ENCODE measurements at regions not wholly inside any gene's neighbourhood (a gene's known extent, or its start where the extent isn't known, plus 50 kb on each side); places are given as distances from the start of the nearest gene placed in this dataset.

GRCh38 chr6:153437193-153437592 is 306.1 kb upstream of the RGS17 start (continued):
- TF ChIP-seq ZBTB2 (IDR thresholded peaks at IDR 0.05) (no peak), GTF2B (IDR thresholded peaks at IDR 0.05; ENCODE audit: extremely low read depth, insufficient read length) (no peak), ZNF316 (IDR thresholded peaks at IDR 0.05) (no peak), ADNP (tag; IDR thresholded peaks at IDR 0.05) (no peak), ARID4B (CRISPR knock-in tag; IDR thresholded peaks at IDR 0.05) (no peak), PBX2 (CRISPR knock-in tag; IDR thresholded peaks at IDR 0.05; ENCODE audit: low read depth) (no peak), PBX2 (tag; conservative IDR thresholded peaks at IDR 0.05; ENCODE audit: low read depth) (no peak), ERF (CRISPR knock-in tag; IDR thresholded peaks at IDR 0.05) (no peak), HMGXB4 (CRISPR knock-in tag; IDR thresholded peaks at IDR 0.05) (no peak)
- TF ChIP-seq, protein P1, sequence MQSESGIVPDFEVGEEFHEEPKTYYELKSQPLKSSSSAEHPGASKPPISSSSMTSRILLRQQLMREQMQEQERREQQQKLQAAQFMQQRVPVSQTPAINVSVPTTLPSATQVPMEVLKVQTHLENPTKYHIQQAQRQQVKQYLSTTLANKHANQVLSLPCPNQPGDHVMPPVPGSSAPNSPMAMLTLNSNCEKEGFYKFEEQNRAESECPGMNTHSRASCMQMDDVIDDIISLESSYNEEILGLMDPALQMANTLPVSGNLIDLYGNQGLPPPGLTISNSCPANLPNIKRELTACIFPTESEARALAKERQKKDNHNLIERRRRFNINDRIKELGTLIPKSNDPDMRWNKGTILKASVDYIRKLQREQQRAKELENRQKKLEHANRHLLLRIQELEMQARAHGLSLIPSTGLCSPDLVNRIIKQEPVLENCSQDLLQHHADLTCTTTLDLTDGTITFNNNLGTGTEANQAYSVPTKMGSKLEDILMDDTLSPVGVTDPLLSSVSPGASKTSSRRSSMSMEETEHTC (IDR thresholded peaks at IDR 0.05), result no peak
- TF ChIP-seq, protein P2, sequence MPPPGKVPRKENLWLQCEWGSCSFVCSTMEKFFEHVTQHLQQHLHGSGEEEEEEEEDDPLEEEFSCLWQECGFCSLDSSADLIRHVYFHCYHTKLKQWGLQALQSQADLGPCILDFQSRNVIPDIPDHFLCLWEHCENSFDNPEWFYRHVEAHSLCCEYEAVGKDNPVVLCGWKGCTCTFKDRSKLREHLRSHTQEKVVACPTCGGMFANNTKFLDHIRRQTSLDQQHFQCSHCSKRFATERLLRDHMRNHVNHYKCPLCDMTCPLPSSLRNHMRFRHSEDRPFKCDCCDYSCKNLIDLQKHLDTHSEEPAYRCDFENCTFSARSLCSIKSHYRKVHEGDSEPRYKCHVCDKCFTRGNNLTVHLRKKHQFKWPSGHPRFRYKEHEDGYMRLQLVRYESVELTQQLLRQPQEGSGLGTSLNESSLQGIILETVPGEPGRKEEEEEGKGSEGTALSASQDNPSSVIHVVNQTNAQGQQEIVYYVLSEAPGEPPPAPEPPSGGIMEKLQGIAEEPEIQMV (tag; conservative IDR thresholded peaks at IDR 0.05; ENCODE audit: low read depth), result no peak
